Heart left ventricle (tissue), 13 donors: ENCODE measurements at regions not wholly inside any gene's neighbourhood (a gene's known extent, or its start where the extent isn't known, plus 50 kb on each side); places are given as distances from the start of the nearest gene placed in this dataset.

ENCODE experiments used
- CTCF ChIP-seq, 12 donors: fragments of 200-600 bp; sonication (generic) in 4 of 12; IDR thresholded peaks; one replicate each; pipeline versions ENCODE4 v1.5.0 to v1.8.0; 2018 to 2022; ENCODE audit warnings: antibody characterized with exemption in 12 of 12, mild to moderate bottlenecking in 5 of 12
- POLR2A ChIP-seq, 2 donors: fragments of 450-650 bp; IDR thresholded peaks; one replicate each; pipeline ENCODE4 v1.6.1; 2017; ENCODE audit warnings: antibody characterized with exemption in 2 of 2, mild to moderate bottlenecking in 2 of 2, moderate library complexity in 2 of 2
- donor health status: ischemic (EF 13 %, LVEDD 7.1; RV severe dilation, severe dysfunction).
- donor health status: DM: no; HTN: yes; CAD: no.
- donor health status: DM: no; HTN: no; CAD: no.
- donor health status: ischemic (EF 25% LVEDD 6.9; RV normal size, moderate dysfunction).
- donor health status: ischemic (EF 25% LVEDD 5.7; RV mildly dilated, moderate dysfunction).
- donor health status: ischemic (EF 35%, LVEDD 5.7; RV mildly dilated, moderate dysfunction).
- donor health status: nonischemic (EF 11% LVEDD 7.7; RV severe dilation, severe dysfunction).
- donor health status: DM: yes; HTN: yes; CAD: no.
- donor health status: PGD.
- donor health status: ischemic (EF 29% LVEDD 5.4; RV normal size, mild dysfunction).
- donor health status: nonischemic (EF 23%, LVEDD 6.1; RV moderate dilation, normal function).

DNA sequence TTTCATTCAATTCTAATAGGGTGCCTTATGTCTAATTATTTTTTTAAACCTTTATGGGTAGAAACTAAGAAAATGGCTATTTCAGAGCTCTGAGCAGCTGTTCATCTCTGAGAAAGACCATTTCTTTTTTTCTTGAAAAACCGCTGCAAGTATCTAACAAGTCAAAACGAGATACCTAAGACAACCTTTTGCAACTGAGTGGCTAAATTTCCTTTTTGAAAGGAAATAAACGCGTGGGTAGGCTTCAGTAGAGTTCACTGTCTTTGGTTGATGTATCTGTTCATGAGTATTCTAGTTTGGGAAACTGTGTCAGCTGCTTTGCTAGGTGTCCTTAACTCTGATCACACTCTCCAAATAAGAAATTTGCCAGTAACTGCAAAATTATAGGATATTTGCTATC, 104.3 kb upstream of the LINC00305 start:
- TF ChIP-seq CTCF (IDR thresholded peaks at IDR 0.05), result no peak
- TF ChIP-seq POLR2A (IDR thresholded peaks at IDR 0.05), result no peak
